ENCODE measurements at regions not wholly inside any gene's neighbourhood (a gene's known extent, or its start where the extent isn't known, plus 50 kb on each side); places are given as distances from the start of the nearest gene placed in this dataset.
A peak's percentile ranks its signal among the peaks of the same experiment; 100 is the strongest.

DNA sequence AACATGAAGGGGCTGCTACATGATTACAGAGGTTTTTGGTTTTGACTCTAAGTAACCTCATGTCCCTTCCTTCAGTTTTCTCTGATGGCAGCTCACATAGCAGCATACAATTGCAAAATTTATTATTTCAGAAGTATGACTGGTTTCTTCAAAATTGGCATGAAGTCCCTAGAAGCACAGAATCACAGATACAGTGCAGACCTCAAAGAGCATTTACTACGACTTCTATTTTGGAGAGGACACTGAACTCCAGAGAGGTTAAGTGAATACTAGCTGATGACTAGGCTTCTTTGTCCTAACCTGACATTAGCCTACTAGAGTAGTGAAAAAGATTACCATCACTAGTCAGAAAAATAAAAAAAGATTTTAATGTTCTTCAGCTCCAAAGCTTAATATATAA is 664.3 kb downstream of the RFPL4B start:
- 0% methylated on average over 1 of the region's 1 CpG for WGBS
- Histone ChIP-seq H3K9me3 (no peaks in the 10 kb centered on the region), H3K27me3 (no peaks in the 10 kb centered on the region), H3K4me1 (peaks cover 0 to 8% (median 3%) of the 10 kb centered on the region in 4 donors), H3K27ac (replicated peaks in 1 of 4) (peak overlapping the region in 1 of 4 donors; percentile 36), H3K36me3 (no peaks in the 10 kb centered on the region), H3K4me3 (no peak overlapping the region)
- intact Hi-C loops (cut with DNase I): no loop called here
- TF ChIP-seq, protein P1, sequence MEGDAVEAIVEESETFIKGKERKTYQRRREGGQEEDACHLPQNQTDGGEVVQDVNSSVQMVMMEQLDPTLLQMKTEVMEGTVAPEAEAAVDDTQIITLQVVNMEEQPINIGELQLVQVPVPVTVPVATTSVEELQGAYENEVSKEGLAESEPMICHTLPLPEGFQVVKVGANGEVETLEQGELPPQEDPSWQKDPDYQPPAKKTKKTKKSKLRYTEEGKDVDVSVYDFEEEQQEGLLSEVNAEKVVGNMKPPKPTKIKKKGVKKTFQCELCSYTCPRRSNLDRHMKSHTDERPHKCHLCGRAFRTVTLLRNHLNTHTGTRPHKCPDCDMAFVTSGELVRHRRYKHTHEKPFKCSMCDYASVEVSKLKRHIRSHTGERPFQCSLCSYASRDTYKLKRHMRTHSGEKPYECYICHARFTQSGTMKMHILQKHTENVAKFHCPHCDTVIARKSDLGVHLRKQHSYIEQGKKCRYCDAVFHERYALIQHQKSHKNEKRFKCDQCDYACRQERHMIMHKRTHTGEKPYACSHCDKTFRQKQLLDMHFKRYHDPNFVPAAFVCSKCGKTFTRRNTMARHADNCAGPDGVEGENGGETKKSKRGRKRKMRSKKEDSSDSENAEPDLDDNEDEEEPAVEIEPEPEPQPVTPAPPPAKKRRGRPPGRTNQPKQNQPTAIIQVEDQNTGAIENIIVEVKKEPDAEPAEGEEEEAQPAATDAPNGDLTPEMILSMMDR (IDR thresholded peaks at IDR 0.05): no peak
- TF ChIP-seq POLR2AphosphoS5 (IDR thresholded peaks at IDR 0.05): no peak
- no peak for TF ChIP-seq EP300 (IDR thresholded peaks at IDR 0.05)
- no peak for TF ChIP-seq POLR2A (IDR thresholded peaks at IDR 0.05; ENCODE audit: low read depth)
- DNase-seq (ENCODE audit: extremely low spot score): no peak

DNA sequence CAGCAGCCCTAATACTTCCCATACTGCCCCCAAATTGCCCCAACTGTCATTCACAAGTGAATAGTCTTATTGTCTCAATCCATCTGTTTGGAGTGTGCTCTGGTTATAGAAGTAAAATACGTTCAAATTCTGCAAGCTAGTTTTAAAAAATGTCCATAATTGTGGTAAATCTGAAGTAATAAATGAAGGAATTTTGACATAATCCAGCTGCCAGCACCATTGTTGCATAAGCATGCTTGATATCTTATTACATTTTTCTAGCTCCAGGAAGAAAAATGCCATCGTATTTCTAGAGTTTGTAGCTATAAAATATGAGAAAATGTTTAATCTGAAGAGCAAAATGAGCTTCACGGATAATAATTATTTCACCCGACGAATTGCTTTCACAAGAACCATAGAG is 664.7 kb downstream of the RFPL4B start:
- H3K27ac ChIP-seq (replicated peaks in 1 of 4): peak overlapping the region in 1 of 4 donors; percentile 36
- DNase-seq (ENCODE audit: extremely low spot score): no peak
- peaks cover 0 to 8% (median 3%) of the 10 kb centered on the region in 4 donors for H3K4me1 ChIP-seq
- H3K9me3 ChIP-seq: no peaks in the 10 kb centered on the region
- 48% methylated on average over 5 of the region's 5 CpGs for WGBS
- no peak overlapping the region for H3K4me3 ChIP-seq
- H3K36me3 ChIP-seq: no peaks in the 10 kb centered on the region
- no peak for TF ChIP-seq POLR2AphosphoS5 (IDR thresholded peaks at IDR 0.05)
- TF ChIP-seq, protein P1 (IDR thresholded peaks at IDR 0.05): no peak
- no peak for TF ChIP-seq POLR2A (IDR thresholded peaks at IDR 0.05; ENCODE audit: low read depth)
- TF ChIP-seq EP300 (IDR thresholded peaks at IDR 0.05): no peak
- intact Hi-C loops (cut with DNase I): no loop called here
- H3K27me3 ChIP-seq: no peaks in the 10 kb centered on the region

DNA sequence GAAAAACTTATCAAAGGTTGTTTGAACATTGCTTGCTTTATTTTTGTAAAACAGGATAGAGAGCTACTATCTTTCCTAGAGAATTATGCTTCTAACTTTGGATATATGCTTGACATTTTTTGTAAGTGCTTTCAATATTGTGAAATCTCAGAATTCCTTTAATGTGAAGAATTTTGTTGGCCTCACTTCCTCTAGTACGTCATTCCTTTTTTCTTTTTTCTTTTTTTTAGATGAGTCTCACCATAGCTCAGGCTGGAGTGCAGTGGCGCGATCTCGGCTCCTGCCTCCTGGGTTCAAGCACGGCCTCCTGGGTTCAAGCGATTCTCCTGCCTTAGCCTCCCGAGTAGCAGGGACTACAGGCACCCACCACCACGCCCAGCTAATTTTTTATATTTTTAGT is 668.1 kb downstream of the RFPL4B start:
- Histone ChIP-seq H3K36me3 (no peaks in the 10 kb centered on the region), H3K27ac (replicated peaks in 1 of 4) (no peak overlapping the region), H3K9me3 (no peaks in the 10 kb centered on the region), H3K4me1 (peaks cover 4 to 25% (median 18%) of the 10 kb centered on the region in 4 donors), H3K4me3 (no peak overlapping the region), H3K27me3 (no peaks in the 10 kb centered on the region)
- WGBS: 64% methylated on average over 8 of the region's 8 CpGs
- no peak for DNase-seq (ENCODE audit: extremely low spot score)
- intact Hi-C loops (cut with DNase I): no loop called here
- TF ChIP-seq EP300 (IDR thresholded peaks at IDR 0.05) (no peak), POLR2A (IDR thresholded peaks at IDR 0.05; ENCODE audit: low read depth) (no peak), POLR2AphosphoS5 (IDR thresholded peaks at IDR 0.05) (no peak)
- TF ChIP-seq, protein P1 (IDR thresholded peaks at IDR 0.05): no peak

DNA sequence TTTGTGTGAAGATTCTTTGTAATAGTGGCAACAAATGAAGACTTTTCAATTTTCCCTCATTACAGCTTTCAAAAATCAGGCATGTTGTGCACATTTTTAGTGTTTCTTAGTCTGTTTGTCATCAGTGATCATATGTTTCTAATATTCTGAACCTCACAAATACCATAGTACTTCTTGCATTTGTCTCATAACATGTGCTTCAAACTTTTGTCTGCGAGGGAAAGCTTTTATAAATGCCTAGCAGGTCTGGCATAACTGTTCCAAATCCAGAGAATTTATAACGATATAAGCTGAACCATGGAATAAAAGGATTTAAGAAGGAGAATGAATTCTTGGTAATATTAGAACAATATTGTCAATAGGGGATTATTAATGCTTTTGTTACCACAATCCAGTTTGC is 670.2 kb downstream of the RFPL4B start:
- Histone ChIP-seq H3K4me1 (peaks cover 4 to 18% (median 18%) of the 10 kb centered on the region in 4 donors), H3K9me3 (no peaks in the 10 kb centered on the region), H3K27me3 (no peaks in the 10 kb centered on the region), H3K36me3 (no peaks in the 10 kb centered on the region), H3K27ac (replicated peaks in 1 of 4) (no peak overlapping the region), H3K4me3 (no peak overlapping the region)
- 89% methylated on average over 2 of the region's 2 CpGs for WGBS
- intact Hi-C loops (cut with DNase I): no loop called here
- TF ChIP-seq POLR2AphosphoS5 (IDR thresholded peaks at IDR 0.05) (no peak), POLR2A (IDR thresholded peaks at IDR 0.05; ENCODE audit: low read depth) (no peak)
- TF ChIP-seq, protein P1 (IDR thresholded peaks at IDR 0.05): no peak
- no peak for DNase-seq (ENCODE audit: extremely low spot score)
